ENCODE measurements at regions not wholly inside any gene's neighbourhood (a gene's known extent, or its start where the extent isn't known, plus 50 kb on each side); places are given as distances from the start of the nearest gene placed in this dataset.

DNA sequence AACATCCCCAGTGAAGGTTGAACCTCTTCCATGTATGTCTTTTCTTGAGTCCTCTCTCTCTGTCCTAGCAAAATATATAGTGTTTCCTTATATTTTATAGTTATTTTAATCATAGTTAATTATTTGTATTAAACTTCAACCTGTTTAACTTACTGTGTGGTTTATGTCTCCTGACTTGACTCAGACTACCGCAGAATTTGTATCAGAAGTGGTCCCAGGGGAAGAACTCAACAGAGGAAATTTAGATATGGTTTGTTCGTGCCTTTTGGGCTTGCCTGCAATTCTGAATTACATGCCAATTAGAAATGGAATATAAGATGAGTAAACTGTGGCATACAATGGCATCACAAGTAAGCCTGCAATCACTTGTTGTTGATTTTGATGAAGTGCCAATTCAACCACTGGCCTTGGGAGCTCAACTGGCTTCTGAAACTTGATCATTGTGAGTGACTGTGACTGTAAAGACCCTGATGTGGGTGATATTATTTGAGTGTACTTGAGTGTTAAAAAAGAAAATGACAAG, 1459.5 kb upstream of the PCDH20 start:
- TF ChIP-seq, protein P1, sequence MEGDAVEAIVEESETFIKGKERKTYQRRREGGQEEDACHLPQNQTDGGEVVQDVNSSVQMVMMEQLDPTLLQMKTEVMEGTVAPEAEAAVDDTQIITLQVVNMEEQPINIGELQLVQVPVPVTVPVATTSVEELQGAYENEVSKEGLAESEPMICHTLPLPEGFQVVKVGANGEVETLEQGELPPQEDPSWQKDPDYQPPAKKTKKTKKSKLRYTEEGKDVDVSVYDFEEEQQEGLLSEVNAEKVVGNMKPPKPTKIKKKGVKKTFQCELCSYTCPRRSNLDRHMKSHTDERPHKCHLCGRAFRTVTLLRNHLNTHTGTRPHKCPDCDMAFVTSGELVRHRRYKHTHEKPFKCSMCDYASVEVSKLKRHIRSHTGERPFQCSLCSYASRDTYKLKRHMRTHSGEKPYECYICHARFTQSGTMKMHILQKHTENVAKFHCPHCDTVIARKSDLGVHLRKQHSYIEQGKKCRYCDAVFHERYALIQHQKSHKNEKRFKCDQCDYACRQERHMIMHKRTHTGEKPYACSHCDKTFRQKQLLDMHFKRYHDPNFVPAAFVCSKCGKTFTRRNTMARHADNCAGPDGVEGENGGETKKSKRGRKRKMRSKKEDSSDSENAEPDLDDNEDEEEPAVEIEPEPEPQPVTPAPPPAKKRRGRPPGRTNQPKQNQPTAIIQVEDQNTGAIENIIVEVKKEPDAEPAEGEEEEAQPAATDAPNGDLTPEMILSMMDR (IDR thresholded peaks at IDR 0.05; ENCODE audit: extremely low read depth, insufficient read depth, missing control alignments): no peak
- in situ Hi-C loops (cut with MboI; ENCODE audit: low pct_unique_long_range_greater_than_20kb, low sequenced_read_pairs, unreplicated experiment): no loop called here
- DNase-seq (ENCODE audit: low spot score): no peak

DNA sequence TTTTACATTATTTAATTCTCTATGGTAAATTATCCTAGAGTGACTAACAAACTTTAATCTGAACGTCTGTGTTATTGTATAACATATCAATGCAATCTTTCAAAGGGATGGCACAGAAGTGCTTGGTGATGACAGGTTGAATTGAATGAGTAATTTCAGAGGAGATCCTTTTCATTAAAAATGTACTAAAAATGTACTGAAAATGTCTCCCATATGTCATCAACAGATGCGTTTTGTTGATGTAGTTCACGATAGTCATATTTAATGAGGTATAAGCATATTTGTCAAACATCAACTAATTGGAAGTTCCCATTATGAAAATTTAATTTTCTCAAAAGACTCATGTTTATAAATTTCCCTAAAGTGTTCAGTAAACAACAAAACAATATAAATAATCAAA, 1434.7 kb upstream of the PCDH20 start:
- no peak for DNase-seq (ENCODE audit: low spot score)
- in situ Hi-C loops (cut with MboI; ENCODE audit: low pct_unique_long_range_greater_than_20kb, low sequenced_read_pairs, unreplicated experiment): no loop called here

DNA sequence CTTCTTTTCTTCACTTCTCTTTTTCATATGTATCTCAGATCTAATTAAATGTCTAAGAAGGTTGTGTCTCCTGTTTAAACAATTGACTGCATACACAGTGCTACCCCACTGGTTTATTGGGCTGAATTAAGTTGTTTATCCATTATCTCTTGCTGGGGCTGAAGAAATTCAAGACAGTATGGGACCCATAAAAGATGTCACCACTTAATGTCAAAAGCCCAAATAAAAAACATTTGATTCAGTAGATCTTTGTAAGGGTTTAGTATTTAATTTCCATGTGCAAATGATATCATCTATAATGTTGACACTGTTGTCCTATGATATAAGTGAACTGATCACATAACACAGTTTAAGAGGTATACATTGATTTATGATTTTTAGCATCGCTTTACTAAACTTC, 1431.9 kb upstream of the PCDH20 start:
- in situ Hi-C loops (cut with MboI; ENCODE audit: low pct_unique_long_range_greater_than_20kb, low sequenced_read_pairs, unreplicated experiment): no loop called here
- DNase-seq (ENCODE audit: low spot score): no peak
- TF ChIP-seq, protein P1 (IDR thresholded peaks at IDR 0.05; ENCODE audit: extremely low read depth, insufficient read depth, missing control alignments): no peak

More for the DNA sequence above, 1434.7 kb upstream of the PCDH20 start:
- TF ChIP-seq, protein P1 (IDR thresholded peaks at IDR 0.05; ENCODE audit: extremely low read depth, insufficient read depth, missing control alignments): no peak

DNA sequence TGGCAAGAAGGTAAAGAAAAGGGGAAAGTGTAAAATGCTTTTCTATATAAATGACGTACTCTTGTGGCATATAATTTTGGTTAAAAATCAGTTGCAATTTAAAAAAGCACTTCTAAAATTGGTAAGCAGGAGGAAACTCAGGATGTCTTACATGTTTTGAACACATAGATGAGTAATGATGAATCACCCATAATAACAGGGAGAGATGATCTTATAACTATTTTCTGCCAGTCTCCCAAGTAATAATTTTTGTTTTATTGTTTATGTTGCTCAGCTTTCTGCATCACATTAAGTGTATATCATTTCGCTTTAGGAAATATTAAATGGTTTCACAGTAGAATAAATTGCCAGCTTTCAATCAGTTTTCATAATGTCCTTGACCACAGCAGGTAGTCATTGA, 1430.7 kb upstream of the PCDH20 start:
- DNase-seq (ENCODE audit: low spot score): no peak
- in situ Hi-C loops (cut with MboI; ENCODE audit: low pct_unique_long_range_greater_than_20kb, low sequenced_read_pairs, unreplicated experiment): no loop called here
- TF ChIP-seq, protein P1 (IDR thresholded peaks at IDR 0.05; ENCODE audit: extremely low read depth, insufficient read depth, missing control alignments): no peak

DNA sequence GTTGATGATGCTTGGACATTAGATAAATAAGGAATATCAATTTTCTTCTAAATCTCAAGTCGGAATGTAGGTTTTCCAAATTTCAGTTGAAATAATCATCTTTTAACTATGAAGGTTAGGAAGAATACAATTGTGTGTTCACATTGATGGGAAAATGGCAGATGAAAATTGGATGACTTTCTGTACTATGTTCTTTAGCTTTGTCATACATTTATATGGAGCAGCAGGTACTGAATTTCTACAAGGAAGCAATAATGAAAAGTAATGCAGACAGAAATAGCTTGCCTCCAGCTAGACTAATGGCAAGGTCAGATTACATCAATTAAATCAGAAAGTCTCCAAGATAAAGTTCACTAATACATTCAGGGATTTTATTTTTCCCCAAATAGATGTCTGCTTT, 1423.7 kb upstream of the PCDH20 start:
- no peak for DNase-seq (ENCODE audit: low spot score)
- TF ChIP-seq, protein P1 (IDR thresholded peaks at IDR 0.05; ENCODE audit: extremely low read depth, insufficient read depth, missing control alignments): no peak
- in situ Hi-C loops (cut with MboI; ENCODE audit: low pct_unique_long_range_greater_than_20kb, low sequenced_read_pairs, unreplicated experiment): no loop called here

DNA sequence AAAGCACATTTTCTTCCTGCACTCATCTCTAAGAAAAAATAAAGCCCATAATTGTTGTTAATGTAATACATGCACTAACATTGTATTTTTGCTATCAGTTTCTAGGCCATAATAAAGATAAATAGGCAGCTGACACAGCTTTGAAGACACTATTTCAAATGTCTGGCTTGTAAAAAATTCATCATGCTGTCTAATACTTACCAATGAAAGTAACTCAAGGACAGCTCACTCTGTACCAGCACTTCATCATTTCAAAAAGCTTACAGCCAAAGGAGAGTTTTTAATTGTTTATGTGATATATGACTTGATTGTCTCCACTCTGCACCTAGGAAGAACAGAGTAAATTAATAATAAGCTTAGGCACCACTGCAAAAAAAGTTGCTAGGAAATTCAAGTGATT, 1423.3 kb upstream of the PCDH20 start:
- in situ Hi-C loops (cut with MboI; ENCODE audit: low pct_unique_long_range_greater_than_20kb, low sequenced_read_pairs, unreplicated experiment): no loop called here
- TF ChIP-seq, protein P1 (IDR thresholded peaks at IDR 0.05; ENCODE audit: extremely low read depth, insufficient read depth, missing control alignments): no peak
- no peak for DNase-seq (ENCODE audit: low spot score)

DNA sequence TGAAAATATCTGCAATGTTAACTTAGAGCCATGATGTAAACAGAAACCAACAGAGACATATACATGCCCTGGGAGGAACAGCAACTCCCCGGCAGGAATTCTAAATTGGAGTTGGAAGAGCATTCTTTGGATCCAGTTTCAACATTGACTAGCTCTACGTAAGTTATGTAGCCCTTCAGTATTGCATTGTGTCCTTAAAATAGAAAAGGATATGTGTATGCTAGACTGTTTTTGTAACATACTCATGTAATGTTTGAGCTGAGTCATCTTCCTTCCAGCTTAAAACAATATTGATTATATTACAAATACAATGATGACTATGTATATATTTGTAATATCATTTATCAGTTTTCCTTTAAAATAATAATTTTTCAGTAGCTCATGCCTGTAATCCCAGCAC, 1422.2 kb upstream of the PCDH20 start:
- TF ChIP-seq, protein P1 (IDR thresholded peaks at IDR 0.05; ENCODE audit: extremely low read depth, insufficient read depth, missing control alignments): no peak
- DNase-seq (ENCODE audit: low spot score): no peak
- in situ Hi-C loops (cut with MboI; ENCODE audit: low pct_unique_long_range_greater_than_20kb, low sequenced_read_pairs, unreplicated experiment): no loop called here

Data from GM13977 (cell line).